GM04503 (cell line): ENCODE measurements at regions not wholly inside any gene's neighbourhood (a gene's known extent, or its start where the extent isn't known, plus 50 kb on each side); places are given as distances from the start of the nearest gene placed in this dataset.
"Not testable (repeated sequence)": the region's sequence is repeated elsewhere in the genome, so short reads cannot be mapped to it uniquely, and the experiment has no call there.

Source experiments
- DNase-seq: peaks from one replicate; pipeline ENCODE4 v3.0.0-alpha.2; 2012; ENCODE audit warnings: low read depth

- DNase-seq, result no peak
Observed at GRCh38 chr3:89533275-89533674, 425.9 kb downstream of the EPHA3 start.

- not testable (repeated sequence) for DNase-seq
Observed at GRCh38 chr3:89554587-89554986, 447.2 kb downstream of the EPHA3 start.

- no peak for DNase-seq
Observed at GRCh38 chr3:89558711-89559110, 451.3 kb downstream of the EPHA3 start.

GRCh38 chr3:89560568-89560967, 453.1 kb downstream of the EPHA3 start:
- DNase-seq, result no peak

- DNase-seq, result no peak
Observed at GRCh38 chr3:89562373-89562772, 455.0 kb downstream of the EPHA3 start.

- no peak for DNase-seq
Observed at GRCh38 chr3:89565098-89565497, 457.7 kb downstream of the EPHA3 start.

- DNase-seq, result no peak
Observed at GRCh38 chr3:89570465-89570864, 463.0 kb downstream of the EPHA3 start.

GRCh38 chr3:89571298-89571697, 463.9 kb downstream of the EPHA3 start:
- DNase-seq, result no peak

GRCh38 chr3:89571707-89572106, 464.3 kb downstream of the EPHA3 start:
- DNase-seq, result no peak

GRCh38 chr3:89572261-89572660, 464.8 kb downstream of the EPHA3 start:
- no peak for DNase-seq

GRCh38 chr3:89576417-89576816, 469.0 kb downstream of the EPHA3 start:
- DNase-seq, result no peak

- DNase-seq, result no peak
Observed at GRCh38 chr3:89577637-89578530, 470.5 kb downstream of the EPHA3 start.

GRCh38 chr3:89580859-89581258, 473.4 kb downstream of the EPHA3 start:
- DNase-seq, result no peak

- DNase-seq, result no peak
Observed at GRCh38 chr3:89584398-89584797, 477.0 kb downstream of the EPHA3 start.

GRCh38 chr3:89586256-89586655, 478.8 kb downstream of the EPHA3 start:
- no peak for DNase-seq

GRCh38 chr3:89586676-89587075, 479.3 kb downstream of the EPHA3 start:
- DNase-seq, result no peak

- no peak for DNase-seq
Observed at GRCh38 chr3:89606151-89606550, 498.7 kb downstream of the EPHA3 start.

GRCh38 chr3:89612027-89612426, 504.6 kb downstream of the EPHA3 start:
- DNase-seq, result no peak

GRCh38 chr3:89613241-89613640, 505.8 kb downstream of the EPHA3 start:
- DNase-seq, result no peak

- no peak for DNase-seq
Observed at GRCh38 chr3:89617706-89618105, 510.3 kb downstream of the EPHA3 start.

- DNase-seq, result no peak
Observed at GRCh38 chr3:89619263-89619662, 511.8 kb downstream of the EPHA3 start.

- DNase-seq, result no peak
Observed at GRCh38 chr3:89622063-89622700, 514.8 kb downstream of the EPHA3 start.

- DNase-seq, result no peak
Observed at GRCh38 chr3:89624494-89624893, 517.1 kb downstream of the EPHA3 start.

- no peak for DNase-seq
Observed at GRCh38 chr3:89625945-89626344, 518.5 kb downstream of the EPHA3 start.
